GM18858 (cell line): ENCODE measurements at regions not wholly inside any gene's neighbourhood (a gene's known extent, or its start where the extent isn't known, plus 50 kb on each side); places are given as distances from the start of the nearest gene placed in this dataset.

Experiments used
- ATAC-seq: cut with Tn5 transposase; IDR thresholded peaks from one replicate; pipeline ENCODE4 v1.9.1; 2021; ENCODE audit not compliant: unreplicated experiment

DNA sequence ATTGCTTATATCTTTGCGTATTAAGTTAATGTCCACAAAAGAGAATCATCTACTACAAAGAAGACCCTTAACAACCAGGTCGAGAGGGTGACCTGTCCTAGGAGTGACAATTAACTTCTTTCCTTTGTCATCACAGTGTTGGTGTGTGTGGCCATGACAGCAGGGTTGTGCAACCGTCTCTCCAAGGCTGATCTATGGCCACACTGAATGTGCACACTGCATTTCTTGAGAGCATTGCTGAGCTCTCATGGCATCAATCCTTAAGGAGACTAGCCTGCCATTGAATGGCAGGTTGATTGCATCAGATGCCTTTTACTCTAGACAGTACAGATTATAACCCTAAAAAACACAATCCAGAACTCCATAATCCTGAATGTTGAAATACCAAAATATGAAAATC, 86.5 kb upstream of the OLFM3 start:
- no peak for ATAC-seq

DNA sequence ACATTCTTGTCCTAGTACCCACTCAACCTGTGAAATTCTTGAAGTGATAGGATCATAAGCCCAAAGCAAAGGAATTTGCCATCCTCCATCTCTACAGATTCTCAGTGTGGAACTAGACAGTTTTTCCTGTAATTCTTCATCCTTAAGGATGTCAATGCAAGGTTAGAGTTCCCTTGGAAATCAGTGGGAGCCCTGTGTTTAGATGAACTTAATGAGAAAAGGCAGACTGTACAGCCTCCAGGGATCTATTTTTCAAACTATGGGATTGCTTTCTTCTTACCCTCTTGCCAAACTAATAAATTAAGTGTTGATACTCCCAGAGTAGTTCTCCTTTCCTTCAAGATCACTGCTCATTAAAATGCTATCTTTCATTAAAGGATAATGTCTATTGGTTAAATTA, 78.1 kb upstream of the OLFM3 start:
- ATAC-seq, result no peak

- ATAC-seq, result no peak
Measured at GRCh38 chr1:102071451-102071850, 74.7 kb upstream of the OLFM3 start.

GRCh38 chr1:102050556-102050955, 53.8 kb upstream of the OLFM3 start:
- no peak for ATAC-seq

DNA sequence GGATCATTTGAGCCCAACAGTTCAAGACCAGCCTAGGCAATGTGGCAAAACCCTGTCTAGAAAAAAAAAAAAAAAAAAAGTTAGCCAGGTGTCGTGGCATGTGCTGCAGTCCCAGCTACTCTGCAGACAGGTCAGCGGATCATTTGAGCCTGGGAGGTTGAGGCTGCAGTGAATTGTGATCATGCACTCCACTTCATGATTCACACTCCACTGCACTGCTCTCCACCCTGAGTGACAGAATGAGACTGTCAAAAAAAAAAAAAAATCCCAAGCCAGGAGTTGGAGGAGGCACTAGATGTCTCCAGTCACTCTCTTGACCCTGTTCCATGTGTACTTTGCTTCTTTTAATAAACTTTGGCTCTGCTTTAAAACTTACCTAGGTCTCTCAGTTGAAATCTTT, 51.0 kb upstream of the OLFM3 start:
- no peak for ATAC-seq
